ENCODE measurements at regions not wholly inside any gene's neighbourhood (a gene's known extent, or its start where the extent isn't known, plus 50 kb on each side); places are given as distances from the start of the nearest gene placed in this dataset.

DNA sequence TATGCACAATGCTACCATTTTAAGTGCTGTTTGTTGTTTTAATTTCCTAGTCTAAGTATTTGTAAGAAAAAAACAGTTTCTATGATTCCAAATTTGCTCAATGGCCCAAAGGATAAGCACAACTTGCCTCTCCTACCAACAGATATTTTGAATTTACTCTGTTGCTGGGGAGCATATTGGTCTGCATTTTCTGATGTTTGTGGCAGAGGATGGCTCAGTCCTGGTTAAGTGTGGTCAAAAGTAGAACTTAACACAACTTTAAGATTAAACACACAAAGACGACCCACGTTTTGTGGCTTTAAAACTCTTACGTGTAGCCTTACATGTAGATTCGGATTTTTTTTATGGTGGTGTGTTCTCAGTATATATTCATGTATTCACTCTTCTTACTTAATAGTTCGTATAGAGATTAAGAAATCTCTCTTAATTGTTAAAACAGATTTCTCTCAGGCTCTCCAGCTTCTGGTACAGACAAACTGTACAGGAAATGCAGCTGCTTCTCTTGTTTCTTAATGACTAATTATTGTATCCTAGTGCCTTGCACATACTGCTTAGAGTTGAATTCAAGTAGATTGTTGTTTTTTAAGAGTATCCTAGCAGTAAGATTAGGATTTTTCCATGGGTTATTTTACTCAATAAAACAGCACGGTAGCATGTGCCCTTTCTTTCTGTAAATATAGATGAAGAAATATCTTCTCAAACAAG, 86.2 kb downstream of the GPR85 start:
- H3K4me1 ChIP-seq (ENCODE audit: insufficient read depth, low read length), result no peaks in the 10 kb centered on the region; the same call in 1 of the 2 replicates
- H3K9ac ChIP-seq (ENCODE audit: low read length), result no peak overlapping the region
- POLR2A ChIA-PET (ENCODE audit: unreplicated experiment), result no interaction called here
- no peak overlapping the region for H3K4me2 ChIP-seq (ENCODE audit: low read length)
- H3F3A ChIP-seq (ENCODE audit: low read length, unreplicated experiment), result no peaks in the 10 kb centered on the region
- ATAC-seq (no peak), DNase-seq (no peak)
- no peaks in the 10 kb centered on the region for H3K9me3 ChIP-seq (ENCODE audit: low read length)
- H3K36me3 ChIP-seq (ENCODE audit: low read depth, low read length), result no peaks in the 10 kb centered on the region
- no peaks in the 10 kb centered on the region for H4K20me1 ChIP-seq (ENCODE audit: low read length)
- CTCF ChIA-PET, result no interaction called here
- no peaks in the 10 kb centered on the region for H3K27me3 ChIP-seq (ENCODE audit: low read length)
- intact Hi-C loops (cut with micrococcal nuclease), result no loop called here
- no peak overlapping the region for H3K27ac ChIP-seq (ENCODE audit: low read length)
- TF ChIP-seq EZH2 (IDR thresholded peaks at IDR 0.05; ENCODE audit: low read length, unreplicated experiment), result no peak
- TF ChIP-seq, protein P1, sequence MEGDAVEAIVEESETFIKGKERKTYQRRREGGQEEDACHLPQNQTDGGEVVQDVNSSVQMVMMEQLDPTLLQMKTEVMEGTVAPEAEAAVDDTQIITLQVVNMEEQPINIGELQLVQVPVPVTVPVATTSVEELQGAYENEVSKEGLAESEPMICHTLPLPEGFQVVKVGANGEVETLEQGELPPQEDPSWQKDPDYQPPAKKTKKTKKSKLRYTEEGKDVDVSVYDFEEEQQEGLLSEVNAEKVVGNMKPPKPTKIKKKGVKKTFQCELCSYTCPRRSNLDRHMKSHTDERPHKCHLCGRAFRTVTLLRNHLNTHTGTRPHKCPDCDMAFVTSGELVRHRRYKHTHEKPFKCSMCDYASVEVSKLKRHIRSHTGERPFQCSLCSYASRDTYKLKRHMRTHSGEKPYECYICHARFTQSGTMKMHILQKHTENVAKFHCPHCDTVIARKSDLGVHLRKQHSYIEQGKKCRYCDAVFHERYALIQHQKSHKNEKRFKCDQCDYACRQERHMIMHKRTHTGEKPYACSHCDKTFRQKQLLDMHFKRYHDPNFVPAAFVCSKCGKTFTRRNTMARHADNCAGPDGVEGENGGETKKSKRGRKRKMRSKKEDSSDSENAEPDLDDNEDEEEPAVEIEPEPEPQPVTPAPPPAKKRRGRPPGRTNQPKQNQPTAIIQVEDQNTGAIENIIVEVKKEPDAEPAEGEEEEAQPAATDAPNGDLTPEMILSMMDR (conservative IDR thresholded peaks at IDR 0.05; ENCODE audit: low read depth, low read length), result no peak
- TF ChIP-seq EZH2phosphoT487 (IDR thresholded peaks at IDR 0.05; ENCODE audit: borderline replicate concordance, low read length), result no peak
- no peaks in the 10 kb centered on the region for H3K79me2 ChIP-seq (ENCODE audit: low read length)
- H2AFZ ChIP-seq (ENCODE audit: low read length), result no peak overlapping the region
- BruUV-seq (replicated peaks), result no TSS peak
- H3K4me3 ChIP-seq (ENCODE audit: low read length), result no peak overlapping the region
- H3K9me2 ChIP-seq (replicated peaks; ENCODE audit: low read length), result no peaks in the 10 kb centered on the region

DNA sequence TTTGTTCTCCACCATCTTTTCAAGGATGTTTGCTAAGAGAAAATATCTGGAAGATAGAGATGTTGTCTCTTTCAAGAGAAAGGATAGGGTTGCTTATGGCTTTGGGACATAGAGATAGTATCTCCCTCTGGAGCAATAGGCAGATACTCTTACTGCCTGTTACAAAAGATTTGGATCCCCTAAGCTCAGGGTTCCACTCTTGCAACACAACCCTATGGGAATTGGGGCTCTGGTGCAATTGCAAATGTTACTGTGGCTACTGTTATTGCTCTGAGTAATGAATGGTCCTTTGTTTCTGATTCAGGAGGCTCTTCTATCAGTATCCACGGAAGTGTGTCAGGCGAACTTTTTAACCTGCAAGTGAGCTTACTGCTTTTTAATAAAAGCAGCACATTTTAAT, 88.8 kb downstream of the GPR85 start:
- Histone ChIP-seq H4K20me1 (ENCODE audit: low read length) (no peaks in the 10 kb centered on the region), H3K36me3 (ENCODE audit: low read depth, low read length) (no peaks in the 10 kb centered on the region), H3K4me3 (ENCODE audit: low read length) (no peak overlapping the region), H3K4me2 (ENCODE audit: low read length) (no peak overlapping the region), H3F3A (ENCODE audit: low read length, unreplicated experiment) (no peaks in the 10 kb centered on the region), H2AFZ (ENCODE audit: low read length) (no peak overlapping the region), H3K9me3 (ENCODE audit: low read length) (no peaks in the 10 kb centered on the region), H3K79me2 (ENCODE audit: low read length) (no peaks in the 10 kb centered on the region), H3K27me3 (ENCODE audit: low read length) (no peaks in the 10 kb centered on the region), H3K9me2 (replicated peaks; ENCODE audit: low read length) (no peaks in the 10 kb centered on the region), H3K4me1 (ENCODE audit: insufficient read depth, low read length) (no peaks in the 10 kb centered on the region; the same call in 1 of the 2 replicates), H3K9ac (ENCODE audit: low read length) (no peak overlapping the region), H3K27ac (ENCODE audit: low read length) (no peak overlapping the region)
- no TSS peak for BruUV-seq (replicated peaks)
- intact Hi-C loops (cut with micrococcal nuclease), result no loop called here
- ChIA-PET CTCF (no interaction called here), POLR2A (ENCODE audit: unreplicated experiment) (no interaction called here)
- ATAC-seq (no peak), DNase-seq (no peak)
- TF ChIP-seq, protein P1 (conservative IDR thresholded peaks at IDR 0.05; ENCODE audit: low read depth, low read length), result no peak
- no peak for TF ChIP-seq EZH2phosphoT487 (IDR thresholded peaks at IDR 0.05; ENCODE audit: borderline replicate concordance, low read length)
- no peak for TF ChIP-seq EZH2 (IDR thresholded peaks at IDR 0.05; ENCODE audit: low read length, unreplicated experiment)

DNA sequence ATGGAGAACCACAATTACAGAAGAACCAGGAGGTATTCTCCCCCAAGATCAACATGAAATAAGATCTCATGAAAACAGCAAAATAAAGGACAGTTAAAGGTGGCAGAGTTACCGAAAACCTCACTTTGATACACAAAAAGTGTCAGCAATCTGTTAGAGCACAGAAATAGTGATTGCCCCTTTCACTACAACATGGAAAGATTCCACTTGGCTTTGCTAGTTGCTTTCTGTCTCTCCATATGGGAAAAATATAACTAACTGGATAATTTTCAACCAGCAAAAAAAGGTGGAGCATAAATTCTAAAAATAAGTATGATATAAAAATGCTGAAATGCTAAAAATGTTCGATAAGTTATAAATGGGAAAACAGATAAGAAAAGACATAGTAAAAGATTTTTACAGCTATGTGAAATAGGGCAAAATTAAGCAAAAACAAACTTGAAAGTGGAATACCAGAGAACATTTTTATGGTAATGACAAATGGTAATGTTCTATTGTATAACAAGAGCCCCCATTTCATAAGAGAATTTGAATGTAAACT, 90.2 kb downstream of the GPR85 start:
- POLR2A ChIA-PET (ENCODE audit: unreplicated experiment), result no interaction called here
- DNase-seq (no peak), ATAC-seq (no peak)
- CTCF ChIA-PET, result no interaction called here
- H3K27me3 ChIP-seq (ENCODE audit: low read length), result no peaks in the 10 kb centered on the region
- no peak overlapping the region for H3K27ac ChIP-seq (ENCODE audit: low read length)
- no peaks in the 10 kb centered on the region for H3K79me2 ChIP-seq (ENCODE audit: low read length)
- TF ChIP-seq EZH2 (IDR thresholded peaks at IDR 0.05; ENCODE audit: low read length, unreplicated experiment), result no peak
- TF ChIP-seq, protein P1 (conservative IDR thresholded peaks at IDR 0.05; ENCODE audit: low read depth, low read length), result no peak
- no peak for TF ChIP-seq EZH2phosphoT487 (IDR thresholded peaks at IDR 0.05; ENCODE audit: borderline replicate concordance, low read length)
- intact Hi-C loops (cut with micrococcal nuclease), result no loop called here
- H4K20me1 ChIP-seq (ENCODE audit: low read length), result no peaks in the 10 kb centered on the region
- H3K4me1 ChIP-seq (ENCODE audit: insufficient read depth, low read length), result no peaks in the 10 kb centered on the region; the same call in 1 of the 2 replicates
- BruUV-seq (replicated peaks), result no TSS peak
- H3K4me2 ChIP-seq (ENCODE audit: low read length), result no peak overlapping the region
- no peaks in the 10 kb centered on the region for H3F3A ChIP-seq (ENCODE audit: low read length, unreplicated experiment)
- H2AFZ ChIP-seq (ENCODE audit: low read length), result no peak overlapping the region
- no peak overlapping the region for H3K9ac ChIP-seq (ENCODE audit: low read length)
- no peaks in the 10 kb centered on the region for H3K36me3 ChIP-seq (ENCODE audit: low read depth, low read length)
- no peaks in the 10 kb centered on the region for H3K9me3 ChIP-seq (ENCODE audit: low read length)
- no peaks in the 10 kb centered on the region for H3K9me2 ChIP-seq (replicated peaks; ENCODE audit: low read length)
- H3K4me3 ChIP-seq (ENCODE audit: low read length), result no peak overlapping the region
